Fibroblast of the aortic adventitia (primary cell): ENCODE measurements at regions not wholly inside any gene's neighbourhood (a gene's known extent, or its start where the extent isn't known, plus 50 kb on each side); places are given as distances from the start of the nearest gene placed in this dataset.
A peak's percentile ranks its signal among the peaks of the same experiment; 100 is the strongest.
"Not testable (repeated sequence)": the region's sequence is repeated elsewhere in the genome, so short reads cannot be mapped to it uniquely, and the experiment has no call there.

Experiments
- DNase-seq: peaks from one replicate; pipeline ENCODE4 v3.0.0-alpha.2; 2010; ENCODE audit warnings: low read depth
- H3K4me3 ChIP-seq: 2 replicates; pipeline ENCODE4 v1.5.1; 2011; ENCODE audit warnings: low read depth, mild to moderate bottlenecking, control low read depth, low read length, moderate library complexity
- CTCF ChIP-seq: IDR thresholded peaks from 2 replicates; pipeline ENCODE4 v1.5.1; 2011; ENCODE audit warnings: mild to moderate bottlenecking, low read length, control low read depth, inconsistent platforms; ENCODE audit not compliant: insufficient read depth

GRCh38 chr4:77344784-77345183 is 187.8 kb downstream of the CCNG2 start:
- H3K4me3 ChIP-seq, result no peak overlapping the region
- no peak for DNase-seq
- TF ChIP-seq CTCF, result no peak

DNA sequence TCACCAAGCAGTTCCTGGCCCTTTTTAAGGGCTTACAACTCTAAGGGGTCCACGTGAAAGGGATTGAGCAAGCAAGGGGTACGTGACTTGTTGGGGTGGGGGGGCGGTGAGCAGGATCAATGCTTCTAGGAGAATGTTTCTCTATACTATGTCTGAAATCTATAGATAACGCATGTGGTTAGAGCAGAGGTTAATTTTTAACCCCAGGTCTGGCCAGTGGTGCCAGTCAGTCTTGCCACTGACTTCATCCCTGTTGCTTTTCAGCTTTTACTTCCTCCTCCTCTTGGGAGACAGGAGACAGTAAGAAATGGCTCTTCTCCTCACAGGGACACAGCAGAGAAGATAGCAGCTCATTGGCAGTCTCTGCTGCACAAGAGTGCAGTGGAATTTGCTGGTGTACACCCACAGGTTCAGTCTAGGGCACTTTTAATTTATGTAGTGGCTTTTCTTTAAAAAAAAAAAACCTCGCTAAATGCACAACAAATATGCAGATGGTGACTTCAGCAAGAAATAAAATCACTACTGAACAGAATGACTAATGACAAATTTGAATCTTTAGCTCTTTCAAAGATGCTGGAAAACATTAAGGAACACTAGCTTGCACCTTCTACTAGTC is 190.5 kb downstream of the CCNG2 start:
- no peak for TF ChIP-seq CTCF
- no peak for DNase-seq
- no peak overlapping the region for H3K4me3 ChIP-seq

- no peak for TF ChIP-seq CTCF
- no peak for DNase-seq
- no peak overlapping the region for H3K4me3 ChIP-seq
Measured at GRCh38 chr4:77348815-77349214, 191.8 kb downstream of the CCNG2 start.

DNA sequence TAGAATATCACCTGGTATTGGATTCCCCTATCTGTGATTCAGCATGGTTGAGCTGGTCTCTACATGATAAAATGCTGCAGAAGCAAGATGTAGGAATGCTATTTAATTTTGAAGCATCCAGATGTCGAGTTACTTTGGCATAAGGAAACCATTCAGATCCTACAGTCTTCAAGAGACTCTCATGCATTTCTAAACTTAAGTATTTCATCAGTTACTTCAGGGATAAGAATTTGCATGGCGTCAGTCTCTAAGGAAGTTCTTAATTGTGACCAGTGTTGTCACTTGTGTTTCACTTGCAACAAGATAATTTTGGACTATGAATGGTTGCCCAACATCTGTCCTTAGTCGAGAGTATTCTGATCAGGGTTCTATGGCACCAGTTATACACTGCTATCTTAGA is 192.4 kb downstream of the CCNG2 start:
- no peak overlapping the region for H3K4me3 ChIP-seq
- no peak for DNase-seq
- no peak for TF ChIP-seq CTCF

DNA sequence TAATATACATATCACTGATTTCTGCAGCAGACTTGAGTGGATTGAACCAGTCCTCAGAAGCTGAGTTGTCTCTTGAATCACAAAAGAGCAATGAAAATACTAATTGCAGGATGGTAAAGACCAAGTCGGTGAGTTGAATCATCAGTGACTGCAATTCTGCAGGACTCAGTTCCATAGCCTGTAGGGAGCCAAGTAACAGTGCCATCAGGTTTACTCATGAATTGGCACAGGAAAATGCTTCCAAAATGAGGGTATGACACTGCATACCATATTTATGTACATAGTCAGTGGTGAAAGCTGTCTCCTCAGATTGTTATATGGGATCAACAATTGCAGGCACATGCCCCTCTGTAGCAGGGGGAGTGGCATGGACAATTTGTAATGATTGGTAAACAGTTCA is 192.8 kb downstream of the CCNG2 start:
- no peak overlapping the region for H3K4me3 ChIP-seq
- no peak for TF ChIP-seq CTCF
- DNase-seq, result peak; percentile 14

DNA sequence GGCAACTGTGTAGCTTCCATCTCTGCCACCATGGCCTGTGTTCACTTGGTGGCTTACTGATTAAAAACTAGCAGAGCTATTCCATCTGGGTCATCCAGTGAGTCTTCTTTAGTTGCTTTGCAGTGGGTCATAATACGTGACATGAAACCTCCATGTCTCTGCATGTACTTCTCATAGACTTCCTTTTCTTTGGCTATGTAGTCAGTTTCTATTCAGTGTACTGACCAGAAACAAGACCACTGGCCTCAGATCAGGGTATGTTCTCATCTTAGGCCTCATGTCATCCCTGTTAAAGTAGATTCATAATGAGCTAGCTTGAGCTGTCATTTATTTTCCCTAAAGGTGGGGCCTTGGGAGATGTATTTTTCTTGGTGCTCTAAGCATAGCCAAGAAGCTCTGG is 195.2 kb downstream of the CCNG2 start:
- no peak for TF ChIP-seq CTCF
- DNase-seq, result no peak
- H3K4me3 ChIP-seq, result no peak overlapping the region

DNA sequence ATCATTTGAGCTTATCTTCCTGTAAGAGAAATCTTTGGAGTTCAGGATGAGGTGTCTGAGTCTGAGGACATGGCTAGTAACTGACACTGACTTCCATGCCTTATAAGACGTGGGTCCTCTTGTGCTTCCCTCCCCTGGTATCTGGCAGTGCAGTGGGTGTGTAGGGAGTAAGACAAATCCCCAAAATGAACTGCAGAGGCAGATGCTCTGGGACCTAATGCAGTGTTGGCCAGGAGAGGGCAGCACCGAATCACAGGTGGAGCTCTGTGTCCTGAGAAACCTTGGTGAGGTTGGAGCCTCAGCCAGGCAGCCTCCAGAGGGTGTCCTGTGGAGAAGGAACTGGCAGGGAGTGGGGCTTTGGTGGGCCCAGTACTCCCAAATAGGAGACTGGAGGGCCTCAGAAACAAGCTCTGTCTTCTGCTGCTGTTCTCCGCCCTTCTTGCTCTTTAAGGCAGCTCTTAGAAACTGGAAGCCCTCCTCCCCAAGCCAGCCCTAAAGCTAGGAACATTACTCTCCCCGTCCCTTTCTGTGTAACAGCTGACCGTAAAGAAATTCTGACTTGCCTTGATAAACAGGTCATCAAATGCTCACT is 196.8 kb downstream of the CCNG2 start:
- not testable (repeated sequence) for H3K4me3 ChIP-seq, DNase-seq
